Calu3 (cell line): ENCODE measurements at regions not wholly inside any gene's neighbourhood (a gene's known extent, or its start where the extent isn't known, plus 50 kb on each side); places are given as distances from the start of the nearest gene placed in this dataset.

Experiments used
- BruUV-seq: library from RNA; stranded (reverse); fragments of 400-500 nt; replicated peaks from 2 replicates; lab custom pipeline; 2021; lab: Mats Ljungman, UMichigan
- CTCF ChIA-PET: fragments of 300-600 bp; sonication (Branson Sonifier 250); formaldehyde crosslinking; loops from one replicate; lab custom pipeline; 2022; ENCODE audit warnings: antibody characterized with exemption; lab: Charles Lee
- DNase-seq: peaks from one replicate; pipeline ENCODE4 v3.0.0; 2022
- H3K27ac Mint-ChIP-seq: one replicate; pipeline ENCODE4 v1.8.0; 2022; ENCODE audit warnings: mixed read lengths; ENCODE audit not compliant: unreplicated experiment
- H3K27me3 Mint-ChIP-seq: one replicate; pipeline ENCODE4 v1.8.0; 2022; ENCODE audit warnings: mixed read lengths; ENCODE audit not compliant: unreplicated experiment
- H3K36me3 Mint-ChIP-seq: one replicate; pipeline ENCODE4 v1.8.0; 2022; ENCODE audit warnings: mild to moderate bottlenecking, moderate library complexity, mixed read lengths; ENCODE audit not compliant: insufficient read depth, unreplicated experiment
- H3K4me1 Mint-ChIP-seq: one replicate; pipeline ENCODE4 v1.8.0; 2022; ENCODE audit warnings: mild to moderate bottlenecking, low read depth, mixed read lengths; ENCODE audit not compliant: unreplicated experiment
- H3K4me3 Mint-ChIP-seq: one replicate; pipeline ENCODE4 v1.8.0; 2022; ENCODE audit warnings: mild to moderate bottlenecking, low read depth, moderate library complexity, mixed read lengths; ENCODE audit not compliant: unreplicated experiment
- H3K9me3 Mint-ChIP-seq: one replicate; pipeline ENCODE4 v1.8.0; 2022; ENCODE audit warnings: low read depth, mixed read lengths; ENCODE audit not compliant: unreplicated experiment
- intact Hi-C: fragments of 100-400 bp; cut with micrococcal nuclease; formaldehyde crosslinking; loops from one replicate; pipeline ENCODE4 v1.10.0; 2022; ENCODE audit not compliant: unreplicated experiment
- TF ChIP-seq, protein P1 (sequence below): fragments of 200-600 bp; IDR thresholded peaks from one replicate; pipeline ENCODE4 v1.8.0; 2022; ENCODE audit warnings: antibody characterized with exemption; ENCODE audit not compliant: unreplicated experiment

DNA sequence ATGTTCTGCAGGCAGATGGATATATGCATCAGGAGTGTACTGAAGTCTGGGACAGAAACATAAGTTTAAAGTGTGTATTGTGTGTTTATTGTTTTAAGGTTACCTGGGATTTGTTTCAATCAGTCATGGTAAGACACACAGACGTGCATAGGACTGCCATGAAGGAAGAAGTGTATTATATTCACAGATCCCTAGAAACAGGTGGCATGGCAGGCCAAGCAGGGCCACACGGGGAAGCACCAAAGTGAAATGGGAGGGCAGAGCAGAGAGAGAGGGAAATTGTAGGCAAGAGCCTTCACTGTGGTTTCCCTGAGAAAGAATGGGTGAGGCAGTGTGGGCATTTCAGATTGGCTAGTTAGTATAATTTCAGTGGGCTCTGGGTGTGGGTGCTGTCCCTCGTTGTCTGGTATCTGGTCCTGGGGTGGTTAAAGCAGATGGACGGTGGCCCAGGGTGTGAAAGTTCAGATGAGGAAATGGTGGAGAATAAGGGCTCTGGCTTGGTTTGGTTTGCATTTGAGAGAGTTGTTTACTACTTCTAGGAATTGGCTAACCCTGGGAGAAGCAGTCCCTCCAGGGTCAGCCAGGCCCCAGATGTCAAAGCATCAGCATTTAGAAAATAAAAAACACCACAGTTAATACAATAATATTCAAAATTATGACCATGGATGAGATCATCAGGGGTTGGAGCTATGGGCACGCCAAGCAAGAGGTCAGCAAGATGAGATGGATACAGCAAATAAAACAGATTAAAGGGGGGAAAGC lies 160.0 kb downstream of the LRRC30 start:
- CTCF ChIA-PET: no interaction called here
- no TSS peak for BruUV-seq

DNA sequence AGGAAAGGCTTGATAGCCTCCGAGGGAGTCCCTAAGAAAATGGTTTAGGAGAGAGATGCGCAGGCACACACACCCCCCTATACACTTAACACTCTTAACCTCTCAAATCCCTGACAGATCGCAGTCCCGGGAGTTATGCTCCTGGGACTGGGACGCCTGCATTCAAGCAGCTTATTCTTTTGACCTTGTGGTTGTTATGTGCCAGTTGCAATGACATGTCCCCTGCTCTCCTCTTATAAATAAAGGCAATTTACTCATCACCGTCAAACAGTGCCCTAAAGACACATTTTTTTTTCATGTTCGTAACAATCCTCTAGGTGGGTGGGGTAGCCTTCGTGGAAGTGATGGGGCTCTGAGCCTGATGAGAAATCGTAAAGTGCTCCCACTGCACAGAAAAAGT lies 162.2 kb downstream of the LRRC30 start:
- no peaks in the 10 kb centered on the region for H3K36me3 Mint-ChIP-seq
- no TSS peak for BruUV-seq
- no peak for DNase-seq
- TF ChIP-seq, protein P1, sequence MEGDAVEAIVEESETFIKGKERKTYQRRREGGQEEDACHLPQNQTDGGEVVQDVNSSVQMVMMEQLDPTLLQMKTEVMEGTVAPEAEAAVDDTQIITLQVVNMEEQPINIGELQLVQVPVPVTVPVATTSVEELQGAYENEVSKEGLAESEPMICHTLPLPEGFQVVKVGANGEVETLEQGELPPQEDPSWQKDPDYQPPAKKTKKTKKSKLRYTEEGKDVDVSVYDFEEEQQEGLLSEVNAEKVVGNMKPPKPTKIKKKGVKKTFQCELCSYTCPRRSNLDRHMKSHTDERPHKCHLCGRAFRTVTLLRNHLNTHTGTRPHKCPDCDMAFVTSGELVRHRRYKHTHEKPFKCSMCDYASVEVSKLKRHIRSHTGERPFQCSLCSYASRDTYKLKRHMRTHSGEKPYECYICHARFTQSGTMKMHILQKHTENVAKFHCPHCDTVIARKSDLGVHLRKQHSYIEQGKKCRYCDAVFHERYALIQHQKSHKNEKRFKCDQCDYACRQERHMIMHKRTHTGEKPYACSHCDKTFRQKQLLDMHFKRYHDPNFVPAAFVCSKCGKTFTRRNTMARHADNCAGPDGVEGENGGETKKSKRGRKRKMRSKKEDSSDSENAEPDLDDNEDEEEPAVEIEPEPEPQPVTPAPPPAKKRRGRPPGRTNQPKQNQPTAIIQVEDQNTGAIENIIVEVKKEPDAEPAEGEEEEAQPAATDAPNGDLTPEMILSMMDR: no peak
- intact Hi-C loops: no loop called here
- CTCF ChIA-PET: interaction anchor here (0.6 to 0.8 kb wide), 2 partner anchors 66 to 989 kb away, joined by 3 read pairs; no protein-coding TSS in a partner anchor
- no peak overlapping the region for H3K27ac Mint-ChIP-seq
- H3K27me3 Mint-ChIP-seq: peaks cover 49% of the 10 kb centered on the region
- H3K4me3 Mint-ChIP-seq: no peak overlapping the region
- H3K4me1 Mint-ChIP-seq: no peaks in the 10 kb centered on the region
- H3K9me3 Mint-ChIP-seq: peaks cover 3% of the 10 kb centered on the region

More for the DNA sequence above, 160.0 kb downstream of the LRRC30 start:
- Mint-ChIP-seq H3K4me1 (no peaks in the 10 kb centered on the region), H3K36me3 (no peaks in the 10 kb centered on the region), H3K27me3 (peaks cover 38% of the 10 kb centered on the region), H3K27ac (no peak overlapping the region), H3K4me3 (no peak overlapping the region), H3K9me3 (peaks cover 3% of the 10 kb centered on the region)
- no peak for DNase-seq
- intact Hi-C loops: no loop called here
- TF ChIP-seq, protein P1: no peak

DNA sequence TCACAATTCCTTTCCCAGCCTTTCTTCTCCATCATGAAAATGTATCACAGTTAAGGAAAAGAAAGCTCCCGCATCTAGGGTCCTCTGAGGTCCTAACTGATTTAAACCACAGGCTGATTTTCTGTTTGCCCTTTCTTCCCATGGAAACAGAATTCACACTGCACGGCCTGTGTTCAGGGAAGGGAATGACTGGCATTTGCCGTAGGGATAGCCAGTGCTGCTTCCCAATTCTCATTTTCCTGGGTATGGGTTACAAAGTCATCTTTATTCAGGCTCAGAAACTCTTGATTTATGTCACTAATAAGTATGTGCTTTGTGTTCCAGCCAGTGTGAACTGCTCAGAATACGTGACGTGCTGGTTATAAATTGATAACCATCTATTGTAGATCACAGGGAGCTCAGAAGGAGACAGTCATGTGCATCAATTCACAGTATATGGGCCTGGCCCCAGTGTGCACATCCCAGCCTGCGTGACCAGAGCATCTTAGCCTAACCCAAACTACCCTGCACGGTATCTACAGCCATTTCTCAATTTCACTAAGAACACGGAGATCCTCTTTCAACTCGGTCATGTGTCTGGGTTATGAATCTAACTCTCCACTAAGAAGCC lies 163.3 kb downstream of the LRRC30 start:
- TF ChIP-seq, protein P1: no peak
- H3K9me3 Mint-ChIP-seq: peaks cover 3% of the 10 kb centered on the region
- BruUV-seq: no TSS peak
- no peak overlapping the region for H3K27ac Mint-ChIP-seq
- peaks cover 53% of the 10 kb centered on the region for H3K27me3 Mint-ChIP-seq
- CTCF ChIA-PET: no interaction called here
- no peaks in the 10 kb centered on the region for H3K4me1 Mint-ChIP-seq
- intact Hi-C loops: no loop called here
- no peak overlapping the region for H3K4me3 Mint-ChIP-seq
- DNase-seq: no peak
- no peaks in the 10 kb centered on the region for H3K36me3 Mint-ChIP-seq

DNA sequence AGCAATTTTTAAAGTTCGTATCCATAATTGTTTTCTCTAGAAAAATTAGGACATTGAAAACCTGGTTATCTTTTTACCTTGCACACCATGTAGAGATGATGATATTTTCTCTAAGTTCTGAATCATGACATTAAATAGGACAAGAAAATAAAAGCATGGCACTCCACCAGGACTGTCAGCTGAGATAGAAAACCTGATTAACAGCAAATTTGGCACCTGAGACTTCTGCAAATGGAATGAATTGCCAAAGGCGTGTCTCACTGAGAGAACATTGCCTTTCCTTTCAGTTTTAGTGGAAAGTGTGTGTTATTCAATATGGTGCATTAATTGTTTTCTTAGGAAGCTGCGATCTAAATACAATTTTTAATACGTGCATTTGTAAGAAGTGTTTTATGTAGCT lies 164.7 kb downstream of the LRRC30 start:
- Mint-ChIP-seq H3K9me3 (peaks cover 3% of the 10 kb centered on the region), H3K4me1 (no peaks in the 10 kb centered on the region), H3K27ac (no peak overlapping the region), H3K27me3 (peaks cover 39% of the 10 kb centered on the region), H3K4me3 (no peak overlapping the region), H3K36me3 (no peaks in the 10 kb centered on the region)
- TF ChIP-seq, protein P1: no peak
- BruUV-seq: no TSS peak
- CTCF ChIA-PET: no interaction called here
- intact Hi-C loops: no loop called here
- DNase-seq: no peak
